ENCODE measurements at regions not wholly inside any gene's neighbourhood (a gene's known extent, or its start where the extent isn't known, plus 50 kb on each side); places are given as distances from the start of the nearest gene placed in this dataset.

GRCh38 chr13:90308249-90308648 is 1039.2 kb upstream of the MIR17HG start:
- ATAC-seq: no peak

DNA sequence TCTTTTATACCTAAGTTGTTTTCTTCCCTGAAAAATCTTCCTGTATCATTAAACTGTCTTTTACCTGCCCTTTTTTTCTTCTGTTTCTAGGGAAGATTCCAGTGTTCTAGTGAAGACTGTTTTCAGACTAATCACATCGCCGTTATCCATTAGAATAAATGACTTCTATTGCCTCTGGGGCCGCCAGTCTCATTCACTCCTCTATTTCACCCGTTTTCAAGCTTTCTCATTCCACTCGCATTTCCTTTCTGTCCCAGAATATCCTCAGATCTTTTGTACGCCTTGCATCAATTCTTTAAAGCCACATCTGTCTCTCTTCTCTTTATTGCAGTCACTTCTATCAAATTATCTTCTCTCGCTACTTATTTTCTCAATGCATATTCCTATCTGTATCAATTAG is 1035.6 kb upstream of the MIR17HG start:
- intact Hi-C loops (cut with DNase I, micrococcal nuclease): no loop called here
- no peaks in the 10 kb centered on the region for H3K36me3 ChIP-seq (ENCODE audit: low read depth)
- DNase-seq (no peak), ATAC-seq (no peak)
- no peaks in the 10 kb centered on the region for H3K4me1 ChIP-seq (ENCODE audit: low read depth)
- no peaks in the 10 kb centered on the region for H3K9me3 ChIP-seq
- H3K4me3 ChIP-seq: no peak overlapping the region
- TF ChIP-seq, protein P1, sequence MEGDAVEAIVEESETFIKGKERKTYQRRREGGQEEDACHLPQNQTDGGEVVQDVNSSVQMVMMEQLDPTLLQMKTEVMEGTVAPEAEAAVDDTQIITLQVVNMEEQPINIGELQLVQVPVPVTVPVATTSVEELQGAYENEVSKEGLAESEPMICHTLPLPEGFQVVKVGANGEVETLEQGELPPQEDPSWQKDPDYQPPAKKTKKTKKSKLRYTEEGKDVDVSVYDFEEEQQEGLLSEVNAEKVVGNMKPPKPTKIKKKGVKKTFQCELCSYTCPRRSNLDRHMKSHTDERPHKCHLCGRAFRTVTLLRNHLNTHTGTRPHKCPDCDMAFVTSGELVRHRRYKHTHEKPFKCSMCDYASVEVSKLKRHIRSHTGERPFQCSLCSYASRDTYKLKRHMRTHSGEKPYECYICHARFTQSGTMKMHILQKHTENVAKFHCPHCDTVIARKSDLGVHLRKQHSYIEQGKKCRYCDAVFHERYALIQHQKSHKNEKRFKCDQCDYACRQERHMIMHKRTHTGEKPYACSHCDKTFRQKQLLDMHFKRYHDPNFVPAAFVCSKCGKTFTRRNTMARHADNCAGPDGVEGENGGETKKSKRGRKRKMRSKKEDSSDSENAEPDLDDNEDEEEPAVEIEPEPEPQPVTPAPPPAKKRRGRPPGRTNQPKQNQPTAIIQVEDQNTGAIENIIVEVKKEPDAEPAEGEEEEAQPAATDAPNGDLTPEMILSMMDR (IDR thresholded peaks at IDR 0.05): no peak

More at GRCh38 chr13:90308249-90308648, 1039.2 kb upstream of the MIR17HG start:
- no peak for DNase-seq
- intact Hi-C loops (cut with DNase I, micrococcal nuclease): no loop called here
- no peaks in the 10 kb centered on the region for H3K36me3 ChIP-seq (ENCODE audit: low read depth)
- no peak overlapping the region for H3K4me3 ChIP-seq
- H3K9me3 ChIP-seq: no peaks in the 10 kb centered on the region
- TF ChIP-seq, protein P1 (IDR thresholded peaks at IDR 0.05): no peak
- no peaks in the 10 kb centered on the region for H3K4me1 ChIP-seq (ENCODE audit: low read depth)

DNA sequence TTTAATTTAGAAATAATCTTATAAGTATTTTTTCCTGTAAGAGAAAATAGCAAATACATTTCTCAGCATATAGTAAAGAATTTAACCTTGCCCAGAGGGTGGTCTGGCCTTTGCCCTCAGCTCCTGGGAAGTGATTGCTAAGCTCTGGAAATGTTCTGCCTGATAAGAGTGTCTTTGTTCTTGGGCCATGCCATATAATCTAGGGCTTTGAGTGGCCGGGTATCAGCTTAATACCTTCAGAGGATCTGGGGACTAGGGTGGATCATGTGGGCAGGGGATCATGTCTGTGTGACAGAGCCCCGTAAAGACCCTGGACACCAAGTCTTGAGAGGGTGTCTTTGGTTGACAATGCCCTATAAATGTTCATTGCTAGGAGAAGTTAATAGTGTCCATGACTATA is 1032.4 kb upstream of the MIR17HG start:
- H3K9me3 ChIP-seq: no peaks in the 10 kb centered on the region
- no peak for DNase-seq
- no peak for ATAC-seq
- intact Hi-C loops (cut with DNase I, micrococcal nuclease): no loop called here
- TF ChIP-seq, protein P1 (IDR thresholded peaks at IDR 0.05): no peak
- H3K4me3 ChIP-seq: no peak overlapping the region
- H3K36me3 ChIP-seq (ENCODE audit: low read depth): no peaks in the 10 kb centered on the region
- H3K4me1 ChIP-seq (ENCODE audit: low read depth): no peaks in the 10 kb centered on the region

- intact Hi-C loops (cut with DNase I, micrococcal nuclease): no loop called here
- TF ChIP-seq, protein P1 (IDR thresholded peaks at IDR 0.05): no peak
- H3K9me3 ChIP-seq: no peaks in the 10 kb centered on the region
- ATAC-seq (no peak), DNase-seq (no peak)
- no peaks in the 10 kb centered on the region for H3K36me3 ChIP-seq (ENCODE audit: low read depth)
- H3K4me1 ChIP-seq (ENCODE audit: low read depth): no peaks in the 10 kb centered on the region
- no peak overlapping the region for H3K4me3 ChIP-seq
Measured at GRCh38 chr13:90320664-90321063, 1026.8 kb upstream of the MIR17HG start.

GRCh38 chr13:90321281-90321931 is 1026.1 kb upstream of the MIR17HG start:
- intact Hi-C loops (cut with DNase I, micrococcal nuclease): no loop called here
- TF ChIP-seq, protein P1 (IDR thresholded peaks at IDR 0.05): no peak
- H3K9me3 ChIP-seq: no peaks in the 10 kb centered on the region
- H3K4me3 ChIP-seq: no peak overlapping the region
- H3K36me3 ChIP-seq (ENCODE audit: low read depth): no peaks in the 10 kb centered on the region
- DNase-seq: no peak
- no peak for ATAC-seq
- H3K4me1 ChIP-seq (ENCODE audit: low read depth): no peaks in the 10 kb centered on the region

DNA sequence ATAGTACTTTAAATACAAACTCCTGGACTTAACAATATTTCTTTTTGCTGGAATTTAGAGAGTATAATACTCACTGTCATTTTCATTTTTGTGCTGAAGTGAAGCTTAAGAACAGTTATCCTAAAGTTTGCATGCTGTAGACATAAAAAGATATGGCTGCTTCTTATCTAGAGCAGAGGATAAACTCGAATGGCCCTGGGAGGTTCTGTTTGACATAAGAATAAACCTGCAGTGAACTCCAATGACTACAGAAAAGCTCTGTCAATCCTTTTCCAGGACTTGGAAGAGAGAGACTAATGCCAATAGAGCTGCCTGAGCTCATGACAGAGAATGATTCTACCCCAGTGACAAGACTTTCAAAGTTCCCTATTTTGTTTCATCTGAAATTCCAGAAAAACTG is 1017.8 kb upstream of the MIR17HG start:
- TF ChIP-seq, protein P1 (IDR thresholded peaks at IDR 0.05): no peak

More for the DNA sequence above, 1017.8 kb upstream of the MIR17HG start:
- H3K9me3 ChIP-seq: no peaks in the 10 kb centered on the region
- intact Hi-C loops (cut with DNase I, micrococcal nuclease): no loop called here
- ATAC-seq (no peak), DNase-seq (no peak)
- H3K4me1 ChIP-seq (ENCODE audit: low read depth): no peaks in the 10 kb centered on the region
- H3K4me3 ChIP-seq: no peak overlapping the region
- H3K36me3 ChIP-seq (ENCODE audit: low read depth): no peaks in the 10 kb centered on the region
